ENCODE measurements at regions not wholly inside any gene's neighbourhood (a gene's known extent, or its start where the extent isn't known, plus 50 kb on each side); places are given as distances from the start of the nearest gene placed in this dataset.

- TF ChIP-seq CTCF (IDR thresholded peaks at IDR 0.05; ENCODE audit: low read depth, low read length), result no peak
- Histone ChIP-seq H3K9me3 (ENCODE audit: severe bottlenecking) (no peaks in the 10 kb centered on the region), H3K4me3 (ENCODE audit: low read depth, low read length) (no peak overlapping the region), H3K27me3 (ENCODE audit: insufficient read depth, low read depth, severe bottlenecking) (no peaks in the 10 kb centered on the region), H3K27ac (no peak overlapping the region), H3K36me3 (no peaks in the 10 kb centered on the region)
- no peak for DNase-seq
Measured at GRCh38 chr2:198385856-198386255, 581.5 kb downstream of the PLCL1 start.

- DNase-seq, result no peak
- H3K9me3 ChIP-seq (ENCODE audit: severe bottlenecking), result no peaks in the 10 kb centered on the region
- TF ChIP-seq CTCF (IDR thresholded peaks at IDR 0.05; ENCODE audit: low read depth, low read length), result no peak
- no peak overlapping the region for H3K4me3 ChIP-seq (ENCODE audit: low read depth, low read length)
- no peak overlapping the region for H3K27ac ChIP-seq
- no peaks in the 10 kb centered on the region for H3K36me3 ChIP-seq
- no peaks in the 10 kb centered on the region for H3K27me3 ChIP-seq (ENCODE audit: insufficient read depth, low read depth, severe bottlenecking)
Measured at GRCh38 chr2:198385326-198385725, 580.9 kb downstream of the PLCL1 start.

GRCh38 chr2:198383392-198383791 lies 579.0 kb downstream of the PLCL1 start:
- no peaks in the 10 kb centered on the region for H3K27me3 ChIP-seq (ENCODE audit: insufficient read depth, low read depth, severe bottlenecking)
- no peak for TF ChIP-seq CTCF (IDR thresholded peaks at IDR 0.05; ENCODE audit: low read depth, low read length)
- no peaks in the 10 kb centered on the region for H3K36me3 ChIP-seq
- no peaks in the 10 kb centered on the region for H3K9me3 ChIP-seq (ENCODE audit: severe bottlenecking)
- DNase-seq, result no peak
- H3K4me3 ChIP-seq (ENCODE audit: low read depth, low read length), result no peak overlapping the region
- no peak overlapping the region for H3K27ac ChIP-seq

GRCh38 chr2:198382811-198383210 lies 578.4 kb downstream of the PLCL1 start:
- Histone ChIP-seq H3K4me3 (ENCODE audit: low read depth, low read length) (no peak overlapping the region), H3K36me3 (no peaks in the 10 kb centered on the region), H3K27me3 (ENCODE audit: insufficient read depth, low read depth, severe bottlenecking) (no peaks in the 10 kb centered on the region), H3K27ac (no peak overlapping the region), H3K9me3 (ENCODE audit: severe bottlenecking) (no peaks in the 10 kb centered on the region)
- TF ChIP-seq CTCF (IDR thresholded peaks at IDR 0.05; ENCODE audit: low read depth, low read length), result no peak
- DNase-seq, result no peak

- Histone ChIP-seq H3K4me3 (ENCODE audit: low read depth, low read length) (no peak overlapping the region), H3K9me3 (ENCODE audit: severe bottlenecking) (no peaks in the 10 kb centered on the region), H3K36me3 (no peaks in the 10 kb centered on the region), H3K27ac (no peak overlapping the region), H3K27me3 (ENCODE audit: insufficient read depth, low read depth, severe bottlenecking) (no peaks in the 10 kb centered on the region)
- peak; percentile 21 for DNase-seq
- TF ChIP-seq CTCF (IDR thresholded peaks at IDR 0.05; ENCODE audit: low read depth, low read length), result no peak
Measured at GRCh38 chr2:198376677-198377076, 572.3 kb downstream of the PLCL1 start.

GRCh38 chr2:198375083-198375410 lies 570.7 kb downstream of the PLCL1 start:
- H3K27ac ChIP-seq, result no peak overlapping the region
- TF ChIP-seq CTCF (IDR thresholded peaks at IDR 0.05; ENCODE audit: low read depth, low read length), result no peak
- no peak for DNase-seq
- H3K36me3 ChIP-seq, result no peaks in the 10 kb centered on the region
- no peak overlapping the region for H3K4me3 ChIP-seq (ENCODE audit: low read depth, low read length)
- no peaks in the 10 kb centered on the region for H3K27me3 ChIP-seq (ENCODE audit: insufficient read depth, low read depth, severe bottlenecking)
- no peaks in the 10 kb centered on the region for H3K9me3 ChIP-seq (ENCODE audit: severe bottlenecking)
